ENCODE measurements at regions not wholly inside any gene's neighbourhood (a gene's known extent, or its start where the extent isn't known, plus 50 kb on each side); places are given as distances from the start of the nearest gene placed in this dataset.

GRCh38 chr4:173753408-173753807 is 223.4 kb upstream of the HAND2 start:
- TF ChIP-seq, protein P1, sequence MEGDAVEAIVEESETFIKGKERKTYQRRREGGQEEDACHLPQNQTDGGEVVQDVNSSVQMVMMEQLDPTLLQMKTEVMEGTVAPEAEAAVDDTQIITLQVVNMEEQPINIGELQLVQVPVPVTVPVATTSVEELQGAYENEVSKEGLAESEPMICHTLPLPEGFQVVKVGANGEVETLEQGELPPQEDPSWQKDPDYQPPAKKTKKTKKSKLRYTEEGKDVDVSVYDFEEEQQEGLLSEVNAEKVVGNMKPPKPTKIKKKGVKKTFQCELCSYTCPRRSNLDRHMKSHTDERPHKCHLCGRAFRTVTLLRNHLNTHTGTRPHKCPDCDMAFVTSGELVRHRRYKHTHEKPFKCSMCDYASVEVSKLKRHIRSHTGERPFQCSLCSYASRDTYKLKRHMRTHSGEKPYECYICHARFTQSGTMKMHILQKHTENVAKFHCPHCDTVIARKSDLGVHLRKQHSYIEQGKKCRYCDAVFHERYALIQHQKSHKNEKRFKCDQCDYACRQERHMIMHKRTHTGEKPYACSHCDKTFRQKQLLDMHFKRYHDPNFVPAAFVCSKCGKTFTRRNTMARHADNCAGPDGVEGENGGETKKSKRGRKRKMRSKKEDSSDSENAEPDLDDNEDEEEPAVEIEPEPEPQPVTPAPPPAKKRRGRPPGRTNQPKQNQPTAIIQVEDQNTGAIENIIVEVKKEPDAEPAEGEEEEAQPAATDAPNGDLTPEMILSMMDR (IDR thresholded peaks at IDR 0.05), result no peak
- TF ChIP-seq POLR2A (IDR thresholded peaks at IDR 0.05), result no peak
